SHP77 treated with DMSO at 0.1 percent for 48 hours (cell line): ENCODE measurements at regions not wholly inside any gene's neighbourhood (a gene's known extent, or its start where the extent isn't known, plus 50 kb on each side); places are given as distances from the start of the nearest gene placed in this dataset.
"Not testable (repeated sequence)": the region's sequence is repeated elsewhere in the genome, so short reads cannot be mapped to it uniquely, and the experiment has no call there.

Experiments
- DNase-seq: peaks from one replicate; lab custom pipeline; 2025; lab: John Stamatoyannopoulos, UW

DNA sequence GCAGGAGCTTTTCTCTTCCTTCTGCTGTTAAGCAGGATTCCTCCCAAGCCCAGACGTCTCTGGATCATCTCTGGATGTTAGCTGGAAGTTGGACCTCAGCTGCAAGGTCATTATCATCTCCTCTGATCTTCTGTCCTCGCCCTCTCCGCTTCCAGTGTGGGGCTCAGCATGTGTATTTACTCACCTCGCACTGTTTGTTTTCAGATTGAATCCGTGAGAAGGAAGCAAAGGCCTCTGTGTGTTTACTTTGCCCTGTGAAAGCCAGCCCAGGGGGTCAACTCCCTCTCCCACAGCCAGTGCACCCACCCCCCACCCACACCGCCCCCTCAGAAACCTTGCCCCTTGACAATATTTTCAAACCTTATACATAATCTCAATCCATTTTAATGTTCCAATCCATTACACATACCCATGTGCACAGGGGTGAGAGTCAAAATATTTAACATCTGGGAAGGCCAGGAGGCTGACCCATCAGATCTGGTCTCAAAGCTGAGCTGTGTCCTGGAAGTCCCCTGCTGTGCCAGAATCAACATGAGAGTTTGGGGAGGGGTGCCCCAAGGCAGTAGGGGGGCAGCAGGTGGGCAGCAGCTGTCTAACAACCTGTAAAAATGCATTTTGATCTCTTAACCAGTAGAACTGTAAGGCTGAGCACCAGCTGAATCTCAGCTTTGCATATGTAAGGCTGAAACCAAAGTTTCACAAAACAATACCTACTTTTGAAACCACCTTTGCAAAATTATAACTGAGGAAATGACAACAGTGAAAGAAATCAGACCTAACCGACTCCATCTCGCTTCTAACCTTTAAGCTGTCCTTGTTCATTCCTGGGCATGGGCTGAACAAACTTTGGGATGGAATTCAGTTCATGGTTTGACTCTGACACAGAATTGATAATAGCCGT is 157.9 kb downstream of the ZNF664 start:
- peak; percentile 90 for DNase-seq

DNA sequence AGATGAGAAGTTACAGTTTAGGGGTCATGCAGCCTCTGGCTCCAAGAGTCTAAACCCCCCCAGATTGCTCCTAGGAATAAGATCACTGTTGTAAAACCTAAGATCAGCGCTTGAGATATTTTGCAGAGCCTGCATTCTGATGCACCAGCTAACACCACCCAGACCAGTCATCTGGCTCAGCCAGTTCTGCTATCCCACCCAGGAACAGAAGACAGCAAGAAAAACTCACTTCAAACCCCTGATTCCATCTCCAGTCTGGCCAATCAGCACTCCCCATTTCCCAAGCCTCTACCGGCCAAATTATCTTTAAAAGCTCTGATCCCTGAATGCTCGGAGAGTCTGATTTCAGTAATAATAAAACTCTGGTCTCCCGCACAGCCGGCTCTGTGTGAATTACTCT is 158.6 kb downstream of the ZNF664 start:
- no peak for DNase-seq

DNA sequence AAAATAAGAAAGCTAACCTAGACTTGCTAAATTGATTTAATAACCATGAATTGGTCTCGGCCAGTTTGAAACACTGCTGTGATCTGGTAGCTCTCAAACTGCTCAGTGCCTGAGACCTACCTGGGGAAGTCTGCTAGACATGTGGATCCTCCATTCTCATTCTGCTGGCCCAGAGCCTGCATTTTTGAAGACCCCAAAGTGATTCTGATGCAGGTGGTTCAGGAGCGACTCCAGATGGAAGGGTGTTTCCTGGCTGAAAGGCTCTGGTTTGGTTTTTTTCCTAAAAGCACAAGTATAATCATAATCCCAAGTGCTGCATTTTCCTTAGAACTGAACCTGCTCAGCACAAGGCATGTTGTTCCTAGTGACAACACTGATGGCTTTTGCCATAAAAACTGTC is 159.5 kb downstream of the ZNF664 start:
- no peak for DNase-seq

DNA sequence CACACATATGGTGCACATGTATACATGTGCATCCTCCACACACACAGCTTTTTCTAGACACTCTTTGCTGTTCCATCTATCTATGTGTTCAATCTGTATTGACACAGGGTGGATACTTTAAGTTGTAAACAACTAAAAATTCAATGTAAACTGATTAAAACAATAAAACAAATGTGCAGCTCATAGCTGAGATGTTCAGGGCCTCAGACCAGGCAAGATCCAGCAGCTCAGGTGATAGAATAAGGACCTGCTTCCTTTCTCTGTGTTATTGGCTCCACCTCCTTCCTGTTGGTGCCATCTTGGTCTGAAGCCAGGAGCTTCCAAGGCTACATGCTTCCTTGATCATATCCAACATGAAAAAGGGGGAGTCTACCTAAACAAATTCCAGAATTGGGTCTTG is 158.1 kb upstream of the RFLNA start:
- no peak for DNase-seq

DNA sequence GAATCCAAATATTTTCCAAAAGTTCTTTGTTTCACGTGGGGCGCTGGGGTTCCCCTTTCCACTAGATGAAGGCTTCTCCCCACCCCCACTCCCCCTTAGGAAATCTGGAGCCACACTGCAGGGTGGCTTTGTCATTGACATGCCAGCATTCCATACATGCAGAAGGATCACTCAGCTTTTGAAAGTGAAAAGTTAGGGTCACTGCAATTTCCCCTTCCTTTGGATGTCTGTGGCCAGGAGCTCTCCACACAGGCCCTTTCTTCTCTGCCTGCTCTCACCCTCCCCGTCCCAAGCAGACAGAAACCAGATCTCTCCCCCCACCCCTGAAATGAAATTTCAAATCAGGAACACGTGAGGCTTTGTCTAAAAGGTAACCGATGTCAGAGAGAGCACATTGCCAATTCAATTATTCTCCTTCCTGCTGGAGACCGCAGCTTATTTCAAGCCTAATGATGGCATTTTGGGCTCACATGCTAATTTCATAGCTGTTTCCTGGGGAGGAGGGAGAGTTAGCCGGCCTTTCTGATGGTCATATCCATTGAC is 153.9 kb upstream of the RFLNA start:
- DNase-seq, result no peak

DNA sequence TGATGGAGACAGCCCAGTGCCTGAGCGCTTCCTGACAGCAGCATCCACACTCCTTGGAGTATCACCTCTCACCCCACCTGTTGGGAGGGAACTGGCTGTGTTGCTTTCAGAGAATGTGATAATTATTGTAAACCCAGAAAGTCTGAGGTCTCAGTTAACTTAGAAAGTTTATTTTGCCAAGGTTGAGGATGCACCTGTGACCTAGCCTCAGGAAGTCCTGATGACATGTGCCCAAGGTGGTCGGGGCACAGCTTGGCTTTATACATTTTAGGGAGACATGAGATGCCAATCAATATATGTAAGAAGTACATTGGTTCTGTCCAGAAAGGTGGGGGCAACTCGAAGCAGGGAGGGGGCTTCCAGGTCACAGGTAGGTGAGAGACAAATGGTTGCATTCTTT is 153.3 kb upstream of the RFLNA start:
- not testable (repeated sequence) for DNase-seq

DNA sequence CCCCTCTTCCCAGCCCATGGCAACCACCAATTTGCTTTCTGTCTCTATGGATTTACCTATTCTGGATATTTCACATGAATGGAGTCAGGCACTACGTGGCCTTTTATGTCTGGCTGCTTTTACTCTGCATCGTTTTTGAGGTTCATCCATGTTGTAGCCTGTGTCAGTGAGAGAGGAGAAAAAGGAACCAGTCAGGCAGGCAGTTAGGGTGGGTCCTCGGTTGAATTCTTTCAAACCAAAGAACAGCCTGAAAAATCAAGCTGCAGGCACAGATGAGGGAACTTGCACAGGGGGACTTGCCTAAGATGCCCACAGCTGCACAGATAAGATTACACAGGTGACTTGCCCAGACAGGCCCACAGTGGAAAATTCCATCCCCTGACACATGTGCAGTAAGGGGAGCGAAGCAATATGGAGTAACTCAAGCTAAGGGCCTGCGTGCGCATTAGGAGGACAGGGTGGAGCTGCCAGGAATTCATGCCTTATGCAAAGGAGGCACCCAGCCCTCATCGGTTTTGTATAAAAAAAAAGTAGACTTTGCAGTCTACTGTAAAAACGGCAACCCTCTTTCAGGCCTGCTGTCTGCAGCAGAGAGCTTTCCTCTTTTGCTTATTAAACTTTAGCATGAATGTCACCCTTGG is 152.4 kb upstream of the RFLNA start:
- DNase-seq, result no peak

DNA sequence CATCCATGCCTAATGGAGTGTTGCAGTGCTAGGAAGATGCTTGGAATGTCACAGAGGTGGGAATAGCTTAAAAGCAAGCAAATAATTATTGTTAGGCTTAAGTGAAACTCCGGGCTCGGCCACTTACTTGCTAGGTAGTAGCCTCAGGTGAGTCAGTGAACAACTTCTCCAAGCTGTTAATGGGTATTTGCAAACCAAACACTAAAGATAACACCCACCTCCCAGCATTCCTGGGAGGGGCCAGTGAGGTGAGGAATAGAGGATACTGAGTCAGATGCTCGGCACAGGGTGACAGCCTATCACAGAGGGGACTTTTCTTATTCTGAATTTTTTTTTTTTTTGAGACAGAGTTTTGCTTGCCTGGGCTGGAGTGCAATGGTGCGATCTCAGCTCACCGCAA is 151.2 kb upstream of the RFLNA start:
- no peak for DNase-seq

DNA sequence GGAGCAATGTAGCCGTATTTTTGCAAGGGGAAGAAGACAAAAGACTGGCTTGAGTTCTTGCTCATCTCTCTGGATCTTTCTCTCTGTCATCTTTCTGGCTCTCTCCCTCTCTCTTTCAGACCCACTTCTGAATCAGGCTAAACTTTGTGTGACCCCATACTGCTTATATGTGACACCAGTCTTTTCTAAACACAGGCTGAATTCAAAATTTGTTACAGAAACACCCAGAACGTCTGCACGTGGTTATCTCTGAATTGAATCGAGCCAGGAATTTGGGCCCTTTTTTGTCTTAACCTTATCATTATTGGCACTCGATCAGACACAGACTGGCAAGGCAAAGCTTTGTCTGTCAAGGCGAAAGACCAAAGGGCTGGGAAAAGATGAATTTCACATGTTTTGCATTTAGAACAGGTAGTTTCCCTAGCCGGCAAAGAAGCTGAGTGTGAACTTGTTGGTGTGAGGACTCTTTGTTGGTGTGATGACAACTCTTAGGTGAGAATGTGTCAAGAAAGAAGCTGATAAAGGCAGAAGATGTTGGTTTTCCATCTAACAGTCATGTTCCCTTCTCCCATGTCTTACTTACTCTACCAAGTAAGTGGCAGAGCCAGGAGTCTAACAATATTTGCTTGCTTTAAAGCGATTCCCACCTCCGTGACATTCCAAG is 150.2 kb upstream of the RFLNA start:
- DNase-seq, result no peak

DNA sequence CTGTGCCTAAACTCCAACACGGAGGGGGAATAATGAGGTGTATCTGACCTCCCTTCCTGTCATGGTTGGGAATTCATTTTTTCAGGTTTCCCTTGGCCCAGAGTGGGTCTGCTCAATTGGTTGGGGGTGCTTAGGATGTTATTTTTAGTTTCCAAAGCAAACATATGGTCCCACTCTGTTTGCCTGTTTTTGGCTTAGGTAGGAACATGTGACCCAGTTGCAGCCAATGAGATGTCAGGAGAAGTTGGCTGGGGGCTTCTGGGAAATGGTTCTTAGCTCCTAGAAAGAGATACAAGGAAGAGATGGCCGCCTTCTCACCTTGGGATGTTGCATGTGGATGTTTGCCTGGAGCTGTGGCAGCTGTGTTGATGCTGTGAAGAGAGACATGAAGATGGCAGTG is 147.9 kb upstream of the RFLNA start:
- peak; percentile 14 for DNase-seq

DNA sequence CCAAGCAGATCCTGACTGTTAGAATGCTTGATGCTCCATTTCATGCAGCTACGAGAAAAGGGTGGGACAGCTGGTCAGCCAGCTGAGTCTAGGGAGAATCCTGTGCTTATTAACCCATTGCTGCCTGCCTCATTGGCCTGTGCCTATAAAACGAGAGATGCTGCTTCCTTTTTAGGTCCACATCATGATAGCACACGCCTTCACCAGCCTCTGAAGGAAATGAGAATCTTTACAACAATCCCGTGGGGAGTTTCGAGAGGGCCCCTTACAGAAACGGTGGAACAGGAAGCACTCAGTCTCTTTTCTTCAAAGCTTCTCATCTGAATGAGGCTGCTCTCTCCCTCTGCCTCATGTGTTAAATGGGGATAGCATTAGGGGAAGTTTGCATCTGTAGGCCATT is 147.3 kb upstream of the RFLNA start:
- no peak for DNase-seq

DNA sequence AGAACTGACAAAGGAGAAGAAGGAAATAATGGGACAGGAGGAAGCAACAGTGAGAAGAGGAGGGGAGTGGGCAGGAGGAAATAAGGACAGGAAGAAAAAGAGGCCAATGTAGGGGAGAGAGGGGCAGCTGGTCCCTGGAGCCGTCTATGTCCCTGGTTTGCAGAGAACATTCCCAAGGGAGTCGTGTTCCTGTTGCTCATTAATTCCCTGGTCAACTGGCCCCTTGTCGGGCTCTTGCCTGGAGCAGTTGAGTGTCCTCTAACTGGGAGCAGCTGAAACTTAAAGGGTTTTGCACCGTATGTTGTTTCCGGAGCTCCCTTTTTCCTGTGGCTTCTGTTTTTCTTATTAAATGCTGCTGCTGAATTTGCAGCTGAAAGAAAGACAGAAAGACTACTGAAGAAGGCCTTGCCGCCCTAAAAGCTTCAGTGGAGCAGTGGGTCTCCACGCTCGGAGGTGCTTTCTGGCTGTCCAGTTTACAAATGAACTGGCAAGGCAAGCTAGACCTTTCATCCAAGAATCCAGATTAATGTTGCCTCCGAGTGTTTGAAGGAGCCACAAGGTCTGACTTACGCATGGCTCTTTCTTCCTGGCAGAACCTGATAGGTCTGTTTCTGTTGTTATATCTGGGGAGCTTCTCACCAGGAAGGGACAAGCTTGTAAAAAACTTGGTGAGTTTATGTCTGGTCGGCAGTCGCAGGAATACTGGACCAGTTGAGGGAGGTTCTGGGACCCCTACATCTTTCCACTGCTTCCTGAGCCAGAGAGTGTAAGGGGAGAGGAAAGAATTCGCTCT is 146.2 kb upstream of the RFLNA start:
- DNase-seq, result no peak

DNA sequence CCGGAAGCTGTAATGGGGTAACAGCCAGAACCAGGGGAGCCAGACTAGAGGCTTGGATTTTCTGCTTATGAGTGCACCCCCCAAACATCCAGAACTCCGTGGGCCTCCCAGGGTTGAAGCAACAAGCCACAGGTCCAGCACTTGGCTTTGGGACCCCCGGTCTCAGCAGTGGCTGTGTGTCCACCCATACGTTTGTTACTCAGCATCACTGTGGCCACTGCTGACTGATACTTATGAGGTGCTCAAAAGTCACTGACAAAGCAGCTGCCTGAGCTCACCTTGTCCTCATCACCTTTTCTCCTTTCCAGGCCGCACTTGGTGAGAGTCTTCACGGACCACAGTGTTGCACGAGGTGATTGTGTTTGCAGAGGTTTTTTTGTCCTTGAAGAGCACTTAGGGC is 145.6 kb upstream of the RFLNA start:
- no peak for DNase-seq

DNA sequence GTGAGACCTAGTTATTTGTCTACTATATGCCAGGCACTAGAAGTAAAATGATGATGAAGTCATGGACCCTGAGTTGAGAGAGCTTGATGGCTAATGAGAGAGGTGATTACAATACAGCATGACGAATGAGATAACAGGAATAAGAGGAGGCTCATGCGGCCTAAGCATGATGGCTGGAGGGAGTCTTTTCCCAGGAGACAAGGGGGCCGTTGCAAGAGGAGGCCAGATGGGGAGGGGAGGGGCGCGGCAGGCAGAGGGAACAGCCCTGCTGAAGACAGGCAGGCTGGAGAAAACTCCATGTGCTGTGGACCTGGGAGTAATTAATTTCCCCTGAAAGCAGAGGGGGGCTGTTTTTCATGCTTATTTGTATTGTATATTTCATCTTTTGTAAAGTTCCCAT is 144.7 kb upstream of the RFLNA start:
- no peak for DNase-seq

DNA sequence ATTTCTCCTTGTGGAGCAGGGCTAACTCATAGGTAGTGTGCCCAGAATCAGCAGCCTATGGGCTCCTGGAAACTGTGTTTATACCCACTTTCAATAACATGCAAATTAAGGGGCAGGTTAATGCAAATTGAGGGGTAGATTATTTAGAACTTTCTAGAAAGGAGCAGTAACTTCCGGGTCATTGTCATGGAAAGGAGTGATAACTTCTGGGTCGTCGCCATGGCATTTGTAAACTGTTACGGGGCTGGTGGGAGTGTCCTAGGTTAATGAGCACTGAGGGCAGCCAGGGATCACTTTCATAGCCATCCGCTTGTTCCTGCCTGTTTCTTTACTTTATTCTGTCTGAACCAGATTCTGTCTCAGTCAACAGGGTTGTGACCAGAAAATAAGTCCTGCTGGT is 143.3 kb upstream of the RFLNA start:
- no peak for DNase-seq

DNA sequence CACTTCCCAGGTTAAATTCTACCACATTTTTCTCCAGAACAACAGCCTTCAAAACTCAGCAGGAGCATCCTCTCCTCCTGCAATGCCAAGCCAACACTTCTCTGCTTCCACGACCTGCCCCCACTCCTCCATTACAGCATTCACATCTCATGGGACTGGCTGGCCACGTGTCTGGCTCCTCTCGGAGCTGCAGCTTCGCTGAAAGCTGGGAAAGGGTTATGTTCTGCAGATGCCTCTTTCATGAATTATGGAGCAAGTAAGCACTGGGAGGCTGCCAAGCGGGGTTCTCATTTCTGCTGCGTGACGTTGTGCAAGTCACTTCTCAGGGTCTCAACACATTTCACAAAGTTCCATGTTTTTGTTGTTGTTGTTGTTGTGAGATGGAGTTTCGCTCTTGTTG is 142.2 kb upstream of the RFLNA start:
- DNase-seq, result no peak

DNA sequence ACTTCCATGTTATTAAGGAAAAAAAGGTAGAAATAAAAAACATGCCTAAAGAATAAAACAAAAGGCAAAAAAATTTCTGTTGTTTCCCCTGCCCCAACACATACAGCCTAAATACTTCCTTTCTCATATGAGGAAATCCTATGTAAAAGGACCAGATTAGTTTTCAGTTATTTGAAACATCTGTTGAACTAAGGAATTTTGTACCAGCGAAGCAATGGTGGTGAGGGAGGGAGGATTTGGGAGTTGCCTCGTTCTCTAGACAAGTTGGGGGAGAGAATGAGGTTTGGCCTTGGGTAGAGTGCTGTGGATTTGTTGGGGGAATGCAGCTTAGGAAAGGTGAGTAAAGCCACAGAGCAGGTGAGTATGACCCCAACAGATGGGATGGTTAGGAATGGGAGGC is 141.5 kb upstream of the RFLNA start:
- no peak for DNase-seq

DNA sequence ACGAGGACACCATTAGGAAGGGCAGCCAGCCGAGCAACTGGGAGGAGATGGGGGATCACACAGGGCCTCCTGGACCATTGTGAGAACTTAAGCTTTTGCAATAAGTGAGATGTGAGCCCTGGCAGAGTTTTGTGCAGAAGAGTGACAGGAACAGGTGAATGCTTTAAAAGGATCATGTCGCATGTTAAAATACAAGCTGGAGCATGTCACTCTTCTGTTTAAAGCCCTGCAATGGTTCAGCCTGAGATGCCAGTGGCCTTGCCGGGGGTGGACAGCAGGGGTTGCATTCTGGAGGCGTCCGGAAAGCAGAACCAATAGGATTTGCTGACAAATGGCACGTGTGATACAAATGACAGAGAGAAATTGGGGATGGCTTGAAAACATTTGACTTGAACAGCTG is 137.5 kb upstream of the RFLNA start:
- DNase-seq, result no peak

DNA sequence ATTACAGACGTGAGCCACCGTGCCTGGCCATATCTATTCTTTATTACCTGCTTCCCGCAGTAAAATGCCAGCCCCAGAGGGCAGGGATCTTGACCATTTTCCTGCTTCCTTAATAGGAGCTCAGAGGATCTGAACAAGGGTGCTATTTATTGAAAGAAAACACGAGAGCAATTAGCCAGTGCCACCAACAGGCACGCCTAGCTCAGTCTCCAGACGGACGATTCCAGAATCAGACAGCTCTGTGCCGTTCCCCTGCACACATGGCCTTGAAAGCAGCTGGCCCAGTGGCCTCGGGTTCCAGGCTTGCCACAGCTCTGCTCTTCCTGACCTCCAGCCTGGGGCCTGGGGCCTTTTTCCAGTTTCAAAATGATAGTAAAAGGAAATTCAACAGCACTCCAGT is 135.2 kb upstream of the RFLNA start:
- DNase-seq, result no peak

DNA sequence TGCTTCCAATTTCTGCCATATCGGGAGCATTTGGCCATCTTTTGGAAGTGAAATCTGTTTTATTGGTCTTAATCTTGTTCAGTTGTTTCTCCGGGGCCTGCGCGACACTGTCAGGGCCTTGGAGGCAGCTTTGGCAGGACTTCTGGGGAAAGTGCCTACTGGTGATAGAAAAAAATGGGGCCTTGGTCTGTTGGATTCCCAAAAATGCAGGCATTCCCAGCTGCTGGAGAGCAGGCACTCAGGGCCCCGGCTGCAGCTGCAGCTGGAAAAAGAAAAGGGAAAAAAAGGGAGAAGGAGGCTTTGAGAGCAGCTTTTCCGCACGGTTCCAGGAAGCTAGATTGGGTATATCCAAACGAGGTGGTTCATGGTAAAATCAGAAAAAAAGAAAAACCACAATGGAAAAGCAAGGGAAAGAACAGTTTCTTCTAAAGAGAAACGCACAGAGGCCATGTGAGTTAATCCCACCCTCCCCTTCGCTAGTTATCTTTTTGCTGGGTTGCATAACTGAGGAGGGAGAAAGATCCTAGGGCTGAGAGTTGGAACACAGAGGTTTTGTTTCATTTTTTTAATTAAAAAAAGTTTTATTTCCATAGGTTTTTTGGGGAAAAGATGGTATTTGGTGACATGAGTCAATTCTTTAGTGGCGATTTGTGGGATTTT is 134.7 kb upstream of the RFLNA start:
- DNase-seq, result no peak

DNA sequence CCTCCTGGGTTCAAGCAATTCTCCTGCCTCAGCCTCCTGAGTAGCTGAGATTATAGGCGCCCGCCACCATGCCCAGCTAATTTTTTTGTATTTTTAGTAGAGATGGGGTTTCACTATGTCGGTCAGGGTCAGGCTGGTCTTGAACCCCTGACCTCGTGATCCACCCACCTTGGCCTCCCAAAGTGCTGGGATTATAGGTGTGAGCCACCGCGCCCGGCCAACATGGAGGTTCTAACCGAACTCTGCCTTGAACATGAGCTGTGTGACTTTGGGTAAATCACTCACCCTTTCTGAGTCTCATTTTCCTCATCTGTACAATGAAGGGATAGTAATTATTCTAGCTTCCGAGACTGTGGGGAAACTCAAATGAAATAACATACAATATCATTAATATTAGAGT is 133.5 kb upstream of the RFLNA start:
- not testable (repeated sequence) for DNase-seq
